Endodermal cell (in vitro differentiated cells): ENCODE measurements at regions not wholly inside any gene's neighbourhood (a gene's known extent, or its start where the extent isn't known, plus 50 kb on each side); places are given as distances from the start of the nearest gene placed in this dataset.

Experiments
- DNase-seq: peaks from one replicate; pipeline ENCODE4 v3.0.0-alpha.2; 2017
- H3K27ac ChIP-seq: 2 replicates; pipeline ENCODE4 v1.5.1; 2013; ENCODE audit warnings: mild to moderate bottlenecking, low read depth, low read length, moderate library complexity
- H3K27me3 ChIP-seq: 2 replicates; pipeline ENCODE4 v1.6.1; 2013; ENCODE audit warnings: mild to moderate bottlenecking, low read length, moderate library complexity; ENCODE audit not compliant: insufficient read depth, control insufficient read depth, poor library complexity, severe bottlenecking
- H3K36me3 ChIP-seq: 2 replicates; pipeline ENCODE4 v1.7.0; 2013; ENCODE audit warnings: mild to moderate bottlenecking, low read length, moderate library complexity; ENCODE audit not compliant: control insufficient read depth, insufficient read depth
- H3K4me1 ChIP-seq: one replicate; pipeline ENCODE4 v1.7.0; 2013; ENCODE audit warnings: low read length; ENCODE audit not compliant: control insufficient read depth, insufficient read depth
- H3K4me3 ChIP-seq: 2 replicates; pipeline ENCODE4 v1.5.1; 2013; ENCODE audit warnings: mild to moderate bottlenecking, low read length, moderate library complexity
- H3K9ac ChIP-seq: 2 replicates; pipeline ENCODE4 v1.6.1; 2013; ENCODE audit warnings: mild to moderate bottlenecking, low read length, moderate library complexity; ENCODE audit not compliant: poor library complexity, severe bottlenecking; ENCODE audit errors: extremely low read depth
- H3K9me3 ChIP-seq: 2 replicates; pipeline ENCODE4 v1.6.1; 2013; ENCODE audit warnings: mild to moderate bottlenecking, low read length, moderate library complexity; ENCODE audit not compliant: control insufficient read depth
- H3K27ac Mint-ChIP-seq: 2 replicates; pipeline ENCODE4 v1.8.0; 2020; ENCODE audit warnings: mixed read lengths
- H3K27me3 Mint-ChIP-seq: 2 replicates; pipeline ENCODE4 v1.8.0; 2021; ENCODE audit warnings: mild to moderate bottlenecking, mixed read lengths; ENCODE audit not compliant: insufficient read depth
- H3K36me3 Mint-ChIP-seq: 2 replicates; pipeline ENCODE4 v1.8.0; 2020; ENCODE audit warnings: low read depth, mixed read lengths
- H3K4me1 Mint-ChIP-seq: 2 replicates; pipeline ENCODE4 v1.8.0; 2020; ENCODE audit warnings: mixed read lengths
- H3K4me3 Mint-ChIP-seq: 2 replicates; pipeline ENCODE4 v1.8.0; 2020; ENCODE audit warnings: mild to moderate bottlenecking, moderate library complexity, mixed read lengths
- H3K9me3 Mint-ChIP-seq: 2 replicates; pipeline ENCODE4 v1.8.0; 2020; ENCODE audit warnings: mild to moderate bottlenecking, mixed read lengths
- CTCF ChIP-seq: fragments of 200-600 bp; sonication (generic); conservative IDR thresholded peaks from 2 replicates; pipeline ENCODE4 v1.5.0; 2021; ENCODE audit warnings: antibody characterized with exemption, mild to moderate bottlenecking
- WGBS, 2 experiments: methylation state at CpG; one replicate each; pipeline versions ENCODE4 v1.1.5 to v1.1.7; 2013; ENCODE audit warnings: missing lambda C conversion rate in 2 of 2, mixed read lengths in 1 of 2; ENCODE audit not compliant: insufficient coverage in 1 of 2, insufficient read length in 1 of 2; 5-methylcytosine and 5-hydroxymethylcytosine counted together

DNA sequence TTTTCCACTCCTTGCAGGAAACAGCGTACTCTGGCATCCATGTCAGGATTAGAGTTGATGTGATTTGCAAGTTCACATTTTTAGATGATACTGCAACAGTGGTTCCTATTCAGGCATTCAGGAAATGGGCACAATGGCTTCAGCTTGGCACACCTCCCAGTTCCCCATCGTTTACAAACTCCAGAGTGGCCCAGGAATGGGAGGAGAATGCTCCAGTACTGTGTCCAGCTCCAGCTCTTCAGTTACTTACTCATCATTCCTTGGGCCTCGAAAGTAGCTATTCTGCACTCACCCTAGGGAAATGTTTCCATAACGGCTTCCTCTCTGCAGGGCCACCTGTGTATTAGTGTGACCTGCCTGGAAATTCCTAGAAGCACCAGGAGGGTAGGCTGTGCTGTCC lies 239.7 kb upstream of the RGS6 start:
- no peaks in the 10 kb centered on the region for H3K27me3 Mint-ChIP-seq
- peaks cover 29% of the 10 kb centered on the region for H3K36me3 ChIP-seq
- no peaks in the 10 kb centered on the region for H3K9me3 Mint-ChIP-seq
- H3K9ac ChIP-seq, result no peak overlapping the region
- H3K27ac ChIP-seq, result no peak overlapping the region
- peaks cover 17% of the 10 kb centered on the region for H3K36me3 Mint-ChIP-seq
- TF ChIP-seq CTCF, result no peak
- no peak overlapping the region for H3K27ac Mint-ChIP-seq
- no peak overlapping the region for H3K4me3 ChIP-seq
- no peaks in the 10 kb centered on the region for H3K27me3 ChIP-seq
- H3K4me1 Mint-ChIP-seq, result peaks cover 11% of the 10 kb centered on the region
- 93 to 96% methylated on average over 2 to 4 of the region's 4 CpGs for WGBS, 2 experiments
- peaks cover 2% of the 10 kb centered on the region for H3K4me1 ChIP-seq
- no peak for DNase-seq
- H3K9me3 ChIP-seq, result no peaks in the 10 kb centered on the region
- H3K4me3 Mint-ChIP-seq, result no peak overlapping the region

GRCh38 chr14:71693381-71693780 lies 238.8 kb upstream of the RGS6 start:
- H3K4me3 Mint-ChIP-seq, result no peak overlapping the region
- H3K27ac Mint-ChIP-seq, result no peak overlapping the region
- peaks cover 32% of the 10 kb centered on the region for H3K36me3 ChIP-seq
- DNase-seq, result no peak
- WGBS, 2 experiments, result 92 to 93% methylated on average over 2 to 5 of the region's 6 CpGs
- no peak overlapping the region for H3K27ac ChIP-seq
- peaks cover 17% of the 10 kb centered on the region for H3K36me3 Mint-ChIP-seq
- no peak overlapping the region for H3K4me3 ChIP-seq
- H3K9me3 ChIP-seq, result no peaks in the 10 kb centered on the region
- H3K9ac ChIP-seq, result no peak overlapping the region
- TF ChIP-seq CTCF, result no peak
- H3K27me3 Mint-ChIP-seq, result no peaks in the 10 kb centered on the region
- no peaks in the 10 kb centered on the region for H3K27me3 ChIP-seq
- H3K4me1 Mint-ChIP-seq, result peaks cover 12% of the 10 kb centered on the region
- H3K9me3 Mint-ChIP-seq, result no peaks in the 10 kb centered on the region
- H3K4me1 ChIP-seq, result peaks cover 2% of the 10 kb centered on the region

- Histone ChIP-seq H3K9ac (no peak overlapping the region), H3K4me3 (no peak overlapping the region), H3K9me3 (no peaks in the 10 kb centered on the region), H3K36me3 (peaks cover 41% of the 10 kb centered on the region), H3K27me3 (no peaks in the 10 kb centered on the region), H3K27ac (no peak overlapping the region), H3K4me1 (peaks cover 2% of the 10 kb centered on the region)
- 92 to 97% methylated on average over 5 to 8 of the region's 8 CpGs for whole genome bisulfite sequencing, 2 experiments
- Mint-ChIP-seq H3K9me3 (no peaks in the 10 kb centered on the region), H3K4me3 (no peak overlapping the region), H3K27ac (no peak overlapping the region), H3K27me3 (no peaks in the 10 kb centered on the region), H3K4me1 (peaks cover 12% of the 10 kb centered on the region), H3K36me3 (peaks cover 29% of the 10 kb centered on the region)
- DNase-seq, result no peak
- no peak for TF ChIP-seq CTCF
Measured at GRCh38 chr14:71694591-71695530, 237.4 kb upstream of the RGS6 start.
